Effector memory CD8-positive, alpha-beta T cell (primary cell): ENCODE measurements at regions not wholly inside any gene's neighbourhood (a gene's known extent, or its start where the extent isn't known, plus 50 kb on each side); places are given as distances from the start of the nearest gene placed in this dataset.
"Not testable (repeated sequence)": the region's sequence is repeated elsewhere in the genome, so short reads cannot be mapped to it uniquely, and the experiment has no call there.

Source experiments
- ATAC-seq: fragments of 150-1000 bp; cut with Tn5 transposase; replicated peaks from 2 replicates; pipeline ENCODE4 v1.10.0; 2021; ENCODE audit warnings: mild to moderate bottlenecking, moderate library complexity
- DNase-seq, 3 experiments: peaks; one replicate each; pipeline ENCODE4 v3.0.0; 2021
- H3K27ac Mint-ChIP-seq, 2 donors: one replicate each; pipeline ENCODE4 v1.8.0; 2022; ENCODE audit warnings: mild to moderate bottlenecking in 2 of 2, mixed read lengths in 2 of 2, moderate library complexity in 2 of 2
- H3K27me3 Mint-ChIP-seq, 2 donors: one replicate each; pipeline ENCODE4 v1.8.0; 2022; ENCODE audit warnings: mixed read lengths in 2 of 2
- H3K36me3 Mint-ChIP-seq: one replicate; pipeline ENCODE4 v1.8.0; 2022; ENCODE audit warnings: mild to moderate bottlenecking, moderate library complexity, mixed read lengths; ENCODE audit not compliant: insufficient read depth
- H3K4me1 Mint-ChIP-seq, 2 donors: one replicate each; pipeline ENCODE4 v1.8.0; 2022; ENCODE audit warnings: low read depth in 2 of 2, mixed read lengths in 2 of 2
- H3K4me3 Mint-ChIP-seq, 2 donors: one replicate each; pipeline ENCODE4 v1.8.0; 2022; ENCODE audit warnings: mild to moderate bottlenecking in 2 of 2, mixed read lengths in 2 of 2, moderate library complexity in 2 of 2
- H3K9me3 Mint-ChIP-seq, 2 donors: one replicate each; pipeline ENCODE4 v1.8.0; 2022; ENCODE audit warnings: mixed read lengths in 2 of 2

DNA sequence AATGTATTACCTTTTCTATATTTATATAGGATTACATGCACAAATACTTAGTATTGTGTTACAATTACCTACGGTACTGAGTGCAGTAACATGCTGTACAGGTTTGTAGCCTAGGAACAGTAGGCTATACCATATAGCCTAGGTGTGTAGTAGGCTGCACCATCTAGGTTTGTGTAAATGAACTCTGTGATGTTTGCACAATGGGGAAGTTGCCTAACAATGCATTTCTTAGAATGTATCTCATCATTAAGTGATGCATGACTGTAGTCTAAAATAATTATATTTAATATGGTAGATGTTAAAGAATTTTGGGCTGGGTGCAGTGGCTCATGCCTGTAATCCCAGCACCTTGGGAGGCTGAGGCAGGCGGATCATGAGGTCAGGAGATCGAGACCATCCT lies 281.0 kb downstream of the KLF13 start:
- DNase-seq = no peak
- H3K4me1 Mint-ChIP-seq = no peaks in the 10 kb centered on the region
- ATAC-seq = no peak

DNA sequence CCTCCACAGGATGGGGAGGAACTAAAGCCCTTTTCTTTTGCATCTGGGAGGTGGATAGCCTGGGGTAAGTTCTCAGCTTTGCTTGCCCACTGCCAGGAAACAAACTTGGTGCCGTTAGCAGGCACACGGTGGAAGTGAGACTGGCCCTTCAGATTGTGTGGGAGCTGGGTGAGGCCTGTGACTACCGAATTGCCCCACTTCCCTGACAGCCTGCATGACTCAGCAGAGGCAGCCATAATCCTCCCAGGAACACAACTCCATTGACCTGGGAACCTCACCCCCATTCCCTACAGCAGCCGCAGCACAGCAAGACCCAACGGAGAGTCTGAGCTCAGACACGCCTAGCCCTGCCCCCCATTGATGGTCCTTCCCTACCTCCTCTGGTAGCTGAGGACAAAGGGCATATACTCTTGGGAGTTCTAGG lies 282.6 kb downstream of the KLF13 start:
- no peaks in the 10 kb centered on the region for H3K4me1 Mint-ChIP-seq
- H3K9me3 Mint-ChIP-seq = no peaks in the 10 kb centered on the region
- peaks cover 28 to 58% of the 10 kb centered on the region in 2 donors for H3K27me3 Mint-ChIP-seq
- ATAC-seq (no peak), DNase-seq (no peak)
- no peak overlapping the region for H3K27ac Mint-ChIP-seq
- no peaks in the 10 kb centered on the region for H3K36me3 Mint-ChIP-seq
- no peak overlapping the region for H3K4me3 Mint-ChIP-seq

More for the DNA sequence above, 281.0 kb downstream of the KLF13 start:
- Mint-ChIP-seq H3K4me3 (no peak overlapping the region), H3K36me3 (no peaks in the 10 kb centered on the region), H3K27me3 (peaks cover 38 to 45% of the 10 kb centered on the region in 2 donors), H3K27ac (no peak overlapping the region), H3K9me3 (no peaks in the 10 kb centered on the region)

DNA sequence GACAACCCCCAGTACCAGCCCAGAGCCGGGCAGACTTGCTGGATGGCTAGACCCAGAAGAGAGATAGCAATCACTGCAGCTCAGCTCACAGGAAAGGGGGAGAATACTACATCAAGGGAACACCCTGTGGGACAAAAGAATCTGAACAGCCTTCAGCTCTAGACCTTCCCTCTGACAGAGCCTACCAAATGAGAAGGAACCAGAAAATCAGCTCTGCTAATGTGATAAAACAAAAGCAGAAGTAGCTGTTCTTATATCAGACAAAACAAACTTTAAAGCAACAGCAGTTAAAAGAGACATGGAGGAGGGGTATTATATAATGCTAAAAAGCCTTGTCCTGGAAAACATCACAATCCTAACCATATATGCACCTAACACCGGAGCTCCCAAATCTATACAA lies 283.3 kb downstream of the KLF13 start:
- Mint-ChIP-seq H3K9me3 (no peaks in the 10 kb centered on the region), H3K27me3 (peaks cover 27 to 58% of the 10 kb centered on the region in 2 donors), H3K36me3 (no peaks in the 10 kb centered on the region), H3K4me3 (no peak overlapping the region), H3K27ac (no peak overlapping the region), H3K4me1 (no peaks in the 10 kb centered on the region)
- DNase-seq = no peak
- no peak for ATAC-seq

DNA sequence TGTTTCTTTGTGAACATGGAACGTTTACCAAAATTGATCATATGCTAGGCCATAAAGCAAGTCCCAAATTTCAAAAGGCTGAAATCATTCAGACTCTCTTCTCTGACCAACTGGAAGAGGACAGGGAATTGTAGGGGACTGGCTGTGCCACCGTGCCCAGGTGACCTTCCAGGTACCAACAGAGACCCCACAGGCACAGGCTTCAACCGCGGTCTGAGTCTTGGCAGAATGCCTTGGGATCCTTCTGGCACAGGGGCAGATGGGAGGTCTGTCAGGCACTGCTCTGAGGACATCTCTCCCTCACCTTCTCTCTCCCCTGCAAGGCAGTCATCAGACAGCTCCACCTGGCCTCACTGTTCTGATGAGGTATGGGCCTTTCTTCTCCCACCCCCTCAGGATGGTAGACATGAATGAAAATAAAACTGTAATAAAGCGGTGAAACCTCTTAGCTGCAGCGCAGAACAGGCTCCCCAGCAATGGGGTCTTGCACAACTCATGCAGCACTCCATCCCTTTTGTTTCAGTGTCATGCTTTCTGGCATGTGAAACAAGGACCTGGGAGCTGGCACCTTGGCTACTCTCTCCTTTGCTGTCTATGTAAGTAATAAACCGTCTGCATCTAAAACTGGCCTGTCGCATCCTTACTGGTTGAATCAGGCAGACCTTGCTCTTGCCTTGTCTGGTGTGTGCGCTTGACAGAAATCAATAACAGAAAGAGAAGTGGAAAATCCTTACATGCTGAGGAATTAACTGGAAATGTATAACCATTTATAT lies 289.2 kb downstream of the KLF13 start:
- H3K27me3 Mint-ChIP-seq = peaks cover 13 to 33% of the 10 kb centered on the region in 2 donors
- no peak overlapping the region for H3K27ac Mint-ChIP-seq
- H3K9me3 Mint-ChIP-seq = no peaks in the 10 kb centered on the region
- H3K36me3 Mint-ChIP-seq = no peaks in the 10 kb centered on the region
- H3K4me1 Mint-ChIP-seq = no peaks in the 10 kb centered on the region
- no peak for ATAC-seq
- no peak for DNase-seq
- H3K4me3 Mint-ChIP-seq = no peak overlapping the region

DNA sequence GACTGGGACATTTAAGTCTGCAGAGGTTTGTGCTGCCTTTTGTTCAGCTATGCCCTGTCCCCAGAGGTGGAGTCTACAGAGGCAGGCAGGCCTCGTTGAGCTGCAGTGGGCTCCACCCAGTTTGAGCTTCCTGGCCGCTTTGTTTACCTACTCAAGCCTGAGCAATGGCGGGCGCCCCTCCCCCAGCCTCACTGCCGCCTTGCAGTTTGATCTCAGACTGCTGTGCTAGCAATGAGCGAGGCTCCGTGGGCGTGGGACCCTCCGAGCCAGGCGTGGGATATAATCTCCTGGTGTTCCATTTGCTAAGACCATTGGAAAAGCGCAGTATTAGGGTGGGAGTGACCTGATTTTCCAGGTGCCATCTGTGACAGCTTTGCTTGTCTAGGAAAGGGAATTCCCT lies 296.7 kb downstream of the KLF13 start:
- ATAC-seq, H3K9me3 Mint-ChIP-seq, H3K27ac Mint-ChIP-seq: not testable (repeated sequence)

GRCh38 chr15:31624115-31624514 lies 297.5 kb downstream of the KLF13 start:
- not testable (repeated sequence) for H3K4me1 Mint-ChIP-seq, H3K9me3 Mint-ChIP-seq, H3K36me3 Mint-ChIP-seq, DNase-seq, ATAC-seq, H3K27ac Mint-ChIP-seq, H3K4me3 Mint-ChIP-seq
- peaks cover 11 to 42% of the 10 kb centered on the region in 2 donors for H3K27me3 Mint-ChIP-seq

More for the DNA sequence above, 296.7 kb downstream of the KLF13 start:
- H3K27me3 Mint-ChIP-seq = peaks cover 11 to 42% of the 10 kb centered on the region in 2 donors
- H3K4me1 Mint-ChIP-seq, H3K36me3 Mint-ChIP-seq, DNase-seq, H3K4me3 Mint-ChIP-seq: not testable (repeated sequence)

- peaks cover 40 to 56% of the 10 kb centered on the region in 2 donors for H3K27me3 Mint-ChIP-seq
- not testable (repeated sequence) for H3K9me3 Mint-ChIP-seq, H3K27ac Mint-ChIP-seq
These were observed 309.1 kb downstream of the KLF13 start for GRCh38 chr15:31635715-31636114.

DNA sequence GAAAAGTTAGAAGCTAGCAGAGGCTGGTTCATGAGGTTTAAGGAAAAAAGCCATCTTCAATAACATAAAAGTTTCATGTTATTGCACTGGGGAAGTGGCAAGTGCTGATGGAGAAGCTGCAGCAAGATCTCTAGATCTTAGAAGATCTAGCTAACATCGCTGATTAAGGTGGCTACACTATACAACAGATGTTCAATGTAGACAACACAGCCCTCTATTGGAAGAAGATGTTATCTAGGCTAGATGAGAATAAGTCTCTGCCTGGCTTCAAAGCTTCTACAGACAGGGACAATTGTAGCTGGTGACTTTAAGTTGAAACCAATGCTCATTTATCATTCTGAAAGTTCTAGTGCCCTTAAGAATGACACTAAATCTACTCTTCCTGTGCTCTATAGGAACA lies 310.3 kb downstream of the KLF13 start:
- H3K9me3 Mint-ChIP-seq, DNase-seq, H3K4me1 Mint-ChIP-seq, H3K36me3 Mint-ChIP-seq, ATAC-seq: not testable (repeated sequence)
- Mint-ChIP-seq H3K27me3 (peaks cover 30 to 50% of the 10 kb centered on the region in 2 donors), H3K27ac (peak overlapping the region in 1 of 2 donors; percentile 62), H3K4me3 (peak overlapping the region; percentile 19 to 39)

More at GRCh38 chr15:31635715-31636114, 309.1 kb downstream of the KLF13 start:
- not testable (repeated sequence) for H3K4me1 Mint-ChIP-seq, H3K4me3 Mint-ChIP-seq, H3K36me3 Mint-ChIP-seq, ATAC-seq, DNase-seq

DNA sequence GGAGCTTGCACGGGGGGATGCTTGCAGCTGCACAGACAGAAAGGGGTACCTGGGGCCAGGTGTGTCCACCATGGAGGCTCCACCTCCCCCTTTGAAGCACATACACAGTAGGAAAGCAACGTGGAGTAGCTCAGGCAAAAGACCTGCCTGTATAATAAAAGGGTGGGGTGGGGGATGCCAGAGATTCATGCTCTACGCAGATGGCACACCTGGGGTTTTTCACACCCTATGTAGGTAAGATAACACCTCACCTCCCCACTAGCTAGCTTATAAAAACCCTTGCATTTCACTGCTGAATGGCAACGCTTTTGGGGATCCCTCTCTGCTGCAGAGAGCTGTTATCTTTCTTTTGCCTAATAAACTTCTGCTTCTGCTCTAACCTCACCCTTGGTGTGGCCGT lies 317.3 kb downstream of the KLF13 start:
- H3K27me3 Mint-ChIP-seq = peaks cover 37 to 59% of the 10 kb centered on the region in 2 donors
- H3K4me3 Mint-ChIP-seq, H3K27ac Mint-ChIP-seq, ATAC-seq, DNase-seq, H3K9me3 Mint-ChIP-seq, H3K4me1 Mint-ChIP-seq, H3K36me3 Mint-ChIP-seq: not testable (repeated sequence)

GRCh38 chr15:31644761-31645160 lies 318.1 kb downstream of the KLF13 start:
- not testable (repeated sequence) for H3K27ac Mint-ChIP-seq, H3K36me3 Mint-ChIP-seq
- peaks cover 44 to 67% of the 10 kb centered on the region in 2 donors for H3K27me3 Mint-ChIP-seq

GRCh38 chr15:31647337-31647826 lies 320.7 kb downstream of the KLF13 start:
- Mint-ChIP-seq H3K27ac (peak overlapping the region in 1 of 2 donors; percentile 47), H3K27me3 (peaks cover 45 to 61% of the 10 kb centered on the region in 2 donors)
- not testable (repeated sequence) for H3K9me3 Mint-ChIP-seq, H3K4me1 Mint-ChIP-seq, H3K4me3 Mint-ChIP-seq, ATAC-seq, DNase-seq, H3K36me3 Mint-ChIP-seq

More at GRCh38 chr15:31644761-31645160, 318.1 kb downstream of the KLF13 start:
- not testable (repeated sequence) for H3K4me1 Mint-ChIP-seq, H3K4me3 Mint-ChIP-seq, ATAC-seq, DNase-seq, H3K9me3 Mint-ChIP-seq

DNA sequence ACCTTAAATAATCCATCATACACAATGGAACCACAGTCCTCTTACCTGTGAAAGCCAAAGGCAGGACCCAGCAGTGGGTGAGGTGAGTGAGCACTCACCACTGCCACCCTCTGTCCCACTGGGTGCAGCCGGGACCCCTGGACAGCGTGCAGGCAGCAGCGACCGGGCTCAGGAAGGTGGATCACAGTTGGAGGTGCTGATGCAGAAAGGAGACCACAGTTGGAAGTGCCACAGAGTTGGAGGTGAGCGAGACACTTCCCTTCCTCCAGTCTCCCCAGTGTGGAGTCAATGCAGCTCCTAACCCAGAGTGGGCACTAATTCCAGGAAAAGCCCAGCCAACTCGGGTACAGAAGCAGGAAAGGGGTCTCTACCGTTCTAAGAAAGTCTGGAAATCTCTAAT lies 323.0 kb downstream of the KLF13 start:
- not testable (repeated sequence) for DNase-seq, H3K9me3 Mint-ChIP-seq, H3K36me3 Mint-ChIP-seq, H3K4me1 Mint-ChIP-seq, H3K27ac Mint-ChIP-seq, H3K4me3 Mint-ChIP-seq, ATAC-seq
- peaks cover 34 to 49% of the 10 kb centered on the region in 2 donors for H3K27me3 Mint-ChIP-seq

GRCh38 chr15:31650055-31650701 lies 323.5 kb downstream of the KLF13 start:
- peak; percentile 22 to 38 (median 24) for DNase-seq
- not testable (repeated sequence) for H3K4me1 Mint-ChIP-seq, H3K36me3 Mint-ChIP-seq, H3K9me3 Mint-ChIP-seq, H3K4me3 Mint-ChIP-seq, H3K27ac Mint-ChIP-seq
- peaks cover 29 to 44% of the 10 kb centered on the region in 2 donors for H3K27me3 Mint-ChIP-seq
- peak; percentile 64 for ATAC-seq

GRCh38 chr15:31656915-31657314 lies 330.3 kb downstream of the KLF13 start:
- H3K9me3 Mint-ChIP-seq, H3K4me3 Mint-ChIP-seq, DNase-seq, ATAC-seq, H3K36me3 Mint-ChIP-seq, H3K27ac Mint-ChIP-seq, H3K4me1 Mint-ChIP-seq: not testable (repeated sequence)
- H3K27me3 Mint-ChIP-seq = peaks cover under 1 to 39% of the 10 kb centered on the region in 2 donors
